DMS 273 treated with DMSO at 0.1 percent for 48 hours (cell line): ENCODE measurements at regions not wholly inside any gene's neighbourhood (a gene's known extent, or its start where the extent isn't known, plus 50 kb on each side); places are given as distances from the start of the nearest gene placed in this dataset.

ENCODE experiments used
- DNase-seq: peaks from one replicate; lab custom pipeline; 2025; lab: John Stamatoyannopoulos, UW

DNA sequence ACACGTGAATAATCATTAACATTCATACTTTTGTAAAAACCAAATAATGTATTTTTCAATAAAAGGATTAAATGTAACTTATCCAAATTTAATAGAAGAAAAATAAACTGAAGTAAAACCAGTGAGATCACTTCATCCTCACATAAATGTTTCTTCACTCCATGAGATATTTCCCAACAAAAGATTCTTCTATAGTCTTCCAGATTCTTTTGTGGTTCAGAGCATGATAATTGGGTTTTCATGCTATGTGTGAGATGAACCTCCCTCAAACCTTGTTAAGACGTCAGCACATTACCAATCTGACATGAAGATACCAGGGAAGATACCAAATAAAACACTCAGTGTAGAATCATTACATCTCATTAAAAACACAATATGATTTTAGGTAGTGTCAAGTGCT lies 62.9 kb upstream of the OXGR1 start:
- no peak for DNase-seq

DNA sequence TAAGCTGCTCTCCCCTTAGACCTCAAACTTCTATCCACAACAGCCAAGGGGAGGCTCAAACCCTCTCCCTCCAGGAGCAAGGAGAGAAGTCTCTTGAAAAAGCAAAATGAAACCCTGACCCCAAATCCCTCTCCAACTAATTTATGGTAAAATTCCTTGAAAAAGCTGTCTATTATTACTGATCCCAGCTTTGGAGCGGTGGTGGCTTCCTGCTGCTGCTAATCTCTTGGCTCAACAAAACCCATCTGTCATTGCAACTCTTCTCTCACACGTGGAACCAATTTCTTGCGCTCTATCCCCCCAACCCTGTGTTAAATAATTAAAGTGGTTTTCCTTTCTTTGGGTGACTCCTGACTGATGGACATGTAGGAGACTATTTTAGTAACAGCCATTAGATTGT lies 64.1 kb upstream of the OXGR1 start:
- DNase-seq, result peak; percentile 19

DNA sequence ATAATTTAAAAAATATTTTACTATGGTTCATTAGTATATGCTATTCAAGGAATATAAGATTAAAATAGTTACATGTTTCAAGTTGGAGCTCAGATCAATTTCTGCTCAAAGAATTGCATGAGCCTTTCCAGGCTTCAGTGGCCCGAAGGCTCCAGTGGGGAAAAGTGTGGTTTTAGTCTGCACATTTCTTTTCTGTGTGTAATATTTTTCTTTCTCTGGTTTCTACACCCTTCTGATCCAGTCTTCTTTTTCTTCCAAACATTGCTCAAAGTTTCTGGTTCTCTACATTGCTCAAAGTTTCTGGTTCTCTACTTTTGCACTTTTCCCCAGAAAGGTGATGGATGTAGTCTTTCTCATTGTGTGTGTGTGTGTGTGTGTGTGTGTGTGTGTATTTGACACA lies 64.7 kb upstream of the OXGR1 start:
- no peak for DNase-seq

DNA sequence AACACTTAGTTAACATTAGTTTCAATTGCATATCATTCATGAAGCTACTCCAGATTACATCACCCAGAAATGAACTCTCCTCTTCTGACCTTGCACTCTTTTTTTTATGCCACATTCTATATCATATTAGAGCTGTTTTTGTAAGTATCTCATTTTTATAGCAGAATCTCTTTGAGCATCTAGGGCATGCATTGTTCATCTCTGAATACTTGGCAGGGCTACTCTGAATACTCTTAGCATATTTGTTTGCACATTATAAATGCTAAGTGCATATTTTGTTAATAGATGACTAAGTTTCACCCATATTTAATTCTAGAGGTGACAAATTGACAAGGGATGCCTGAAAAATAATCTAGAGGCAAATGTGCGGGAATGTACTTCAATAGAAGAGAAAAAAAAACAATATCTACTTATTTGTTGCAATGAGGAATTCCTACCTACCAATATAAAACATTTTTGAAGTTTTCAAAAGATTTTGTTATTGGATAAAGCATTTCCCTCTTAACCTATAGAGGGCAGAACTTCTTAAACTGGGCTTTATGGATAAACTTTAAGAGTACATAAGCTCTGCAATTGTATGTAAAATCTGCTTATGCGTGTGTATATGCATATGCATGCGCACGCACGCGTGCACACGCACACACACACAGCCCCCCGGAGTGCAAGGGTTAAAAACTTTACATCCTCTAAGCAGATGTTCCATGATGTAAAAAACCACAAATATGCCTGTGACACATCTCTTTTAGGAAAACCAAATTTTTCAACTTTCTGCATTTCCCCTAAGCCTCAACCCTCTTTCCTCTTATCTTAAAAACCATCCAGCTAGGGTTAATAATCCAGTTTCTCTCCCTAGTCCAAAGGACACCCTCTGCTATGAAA lies 73.0 kb upstream of the OXGR1 start:
- no peak for DNase-seq

DNA sequence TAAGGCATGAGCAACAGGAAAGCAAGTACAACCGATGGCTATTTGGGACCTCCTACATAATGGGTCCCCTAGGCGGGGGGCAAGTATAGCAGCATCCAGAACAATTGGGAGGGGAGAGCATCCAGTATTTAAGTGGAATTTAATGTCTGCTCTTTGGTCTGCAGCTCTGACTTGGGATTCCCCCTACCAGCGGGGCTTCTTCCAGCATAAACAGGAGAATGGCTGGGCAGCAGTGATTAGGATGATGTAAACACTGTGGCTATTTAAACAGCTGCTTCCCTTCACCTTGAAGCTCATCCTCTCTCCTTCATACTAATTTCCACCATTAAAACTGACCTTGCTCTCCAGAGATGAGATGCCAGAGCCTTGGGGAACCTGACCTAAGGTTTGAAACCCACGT lies 73.9 kb upstream of the OXGR1 start:
- no peak for DNase-seq

DNA sequence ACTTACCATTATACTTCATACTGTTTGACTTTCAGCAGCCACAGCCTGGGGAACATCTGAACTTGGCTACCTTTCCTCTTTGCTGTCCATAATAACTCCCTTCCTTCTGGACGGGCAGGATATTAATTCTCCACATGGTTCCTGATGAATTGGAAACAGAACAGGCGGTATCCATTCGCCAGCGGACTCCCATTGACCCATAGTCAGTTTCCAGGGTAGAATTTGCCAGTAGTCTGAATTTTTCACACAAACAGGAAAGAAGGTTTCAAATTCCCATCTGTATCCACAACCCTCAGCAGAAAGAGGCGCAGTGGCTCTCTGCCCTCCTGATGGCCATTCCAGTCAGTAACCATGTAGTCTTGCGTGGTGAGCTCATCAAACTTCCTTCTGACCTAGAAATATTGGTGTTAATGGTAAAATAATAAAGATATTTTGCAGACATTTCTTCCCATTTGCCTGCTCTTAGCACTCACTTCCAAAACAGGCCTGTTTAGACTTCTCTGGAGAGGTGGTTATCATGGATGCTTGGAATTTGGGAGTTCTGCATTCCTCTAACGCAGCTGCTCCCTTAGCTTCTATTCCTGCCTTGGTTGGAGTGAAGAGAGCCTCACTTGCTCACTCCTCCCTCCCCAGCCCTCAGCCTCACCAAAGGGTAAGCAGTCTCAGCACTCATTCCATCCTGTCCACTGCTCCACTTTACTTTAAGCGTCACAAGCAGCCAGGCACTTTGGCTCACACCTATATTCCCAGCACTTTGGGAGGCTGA lies 75.0 kb upstream of the OXGR1 start:
- no peak for DNase-seq

DNA sequence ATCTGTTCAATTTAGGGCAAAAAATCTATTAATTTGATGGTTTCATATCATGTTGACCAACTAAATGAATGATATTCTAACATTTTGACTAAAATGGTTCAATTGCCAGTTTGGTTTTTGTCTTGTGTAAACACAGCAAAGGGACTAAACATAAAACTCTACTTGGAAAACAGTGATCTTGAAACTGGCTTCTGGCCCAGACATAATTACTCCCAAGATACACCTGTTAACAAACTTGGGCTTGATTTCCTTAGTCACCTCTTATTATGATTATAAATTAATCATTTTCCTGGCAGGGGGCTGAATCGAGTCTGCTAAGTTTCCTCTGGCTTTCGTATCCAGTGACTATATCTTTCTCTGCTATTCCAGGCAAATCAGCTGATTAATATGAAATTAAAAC lies 78.0 kb upstream of the OXGR1 start:
- DNase-seq, result no peak

DNA sequence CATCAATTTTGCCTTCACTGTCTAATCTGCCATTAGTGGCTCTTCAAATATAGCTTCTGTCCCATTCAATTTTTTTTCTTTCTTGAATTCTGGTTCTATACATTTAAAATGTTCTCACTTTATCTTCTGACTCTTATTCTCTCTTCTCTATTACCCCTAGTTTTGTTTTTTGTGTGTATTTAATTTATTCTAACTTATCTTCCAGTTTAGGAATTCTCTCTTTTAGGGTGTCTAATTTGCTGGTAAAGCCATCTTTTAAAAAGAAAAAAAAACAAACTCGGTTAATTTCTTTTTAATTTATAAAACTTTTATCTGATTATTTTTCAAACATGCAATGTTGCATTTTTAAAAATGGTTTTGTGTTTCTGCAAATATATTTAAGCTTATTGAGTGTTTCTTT lies 80.3 kb upstream of the OXGR1 start:
- DNase-seq, result no peak

DNA sequence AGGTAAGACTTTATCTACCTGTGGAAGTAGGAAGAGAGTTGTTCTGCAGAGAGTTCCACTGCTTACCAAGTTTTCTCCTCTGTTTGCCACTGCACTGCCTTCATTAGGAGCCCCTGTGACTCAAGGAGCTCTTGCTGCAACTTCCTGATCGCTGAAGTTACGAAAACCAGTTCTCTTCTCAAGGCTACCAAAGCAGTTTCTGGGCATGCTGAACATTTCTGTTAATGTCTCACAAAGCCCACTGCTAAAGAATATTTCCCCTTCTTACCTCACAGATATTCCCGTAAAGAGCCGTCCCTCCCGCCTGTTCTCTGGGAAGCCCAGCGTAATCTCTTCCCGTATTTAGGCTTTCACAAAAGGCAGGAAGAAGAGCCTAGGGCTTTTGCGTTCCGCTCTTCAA lies 82.6 kb upstream of the OXGR1 start:
- DNase-seq, result no peak

DNA sequence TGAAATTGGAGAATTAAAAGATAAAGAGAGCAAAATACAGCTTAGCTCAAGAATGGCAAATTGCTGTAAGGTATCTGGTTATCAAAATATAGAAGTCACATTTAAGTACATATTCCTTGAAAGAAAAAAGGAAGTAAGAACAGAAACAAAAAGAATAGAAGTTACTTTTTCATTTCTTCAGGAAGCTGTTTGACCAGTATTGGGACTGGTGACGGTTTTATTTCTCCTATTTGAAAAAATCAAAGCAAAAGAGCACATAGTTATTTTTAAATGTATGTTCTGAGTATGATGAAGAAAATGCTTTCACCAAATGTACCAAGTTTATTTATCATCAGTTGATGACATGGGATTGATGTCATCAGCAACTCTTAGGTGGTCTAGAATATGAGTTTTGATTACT lies 83.1 kb upstream of the OXGR1 start:
- DNase-seq, result no peak

DNA sequence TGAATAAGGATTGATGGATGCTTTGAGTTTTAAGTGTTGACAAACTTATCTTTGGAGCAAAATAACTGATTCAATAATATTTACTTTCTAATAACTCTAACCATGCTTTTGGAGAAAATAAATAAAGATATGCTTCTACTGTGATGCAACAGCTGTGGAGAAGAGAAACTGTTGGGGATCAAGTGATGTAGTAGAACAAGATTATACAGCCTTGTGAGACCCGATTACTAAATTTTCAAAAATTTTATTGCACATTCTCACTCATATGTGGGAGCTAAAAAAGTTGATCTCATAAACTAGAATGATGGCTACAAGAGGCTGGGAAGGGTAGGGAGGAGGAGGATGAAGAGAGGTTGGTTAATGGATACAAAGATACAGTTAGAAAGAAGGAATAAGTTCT lies 85.5 kb upstream of the OXGR1 start:
- no peak for DNase-seq

DNA sequence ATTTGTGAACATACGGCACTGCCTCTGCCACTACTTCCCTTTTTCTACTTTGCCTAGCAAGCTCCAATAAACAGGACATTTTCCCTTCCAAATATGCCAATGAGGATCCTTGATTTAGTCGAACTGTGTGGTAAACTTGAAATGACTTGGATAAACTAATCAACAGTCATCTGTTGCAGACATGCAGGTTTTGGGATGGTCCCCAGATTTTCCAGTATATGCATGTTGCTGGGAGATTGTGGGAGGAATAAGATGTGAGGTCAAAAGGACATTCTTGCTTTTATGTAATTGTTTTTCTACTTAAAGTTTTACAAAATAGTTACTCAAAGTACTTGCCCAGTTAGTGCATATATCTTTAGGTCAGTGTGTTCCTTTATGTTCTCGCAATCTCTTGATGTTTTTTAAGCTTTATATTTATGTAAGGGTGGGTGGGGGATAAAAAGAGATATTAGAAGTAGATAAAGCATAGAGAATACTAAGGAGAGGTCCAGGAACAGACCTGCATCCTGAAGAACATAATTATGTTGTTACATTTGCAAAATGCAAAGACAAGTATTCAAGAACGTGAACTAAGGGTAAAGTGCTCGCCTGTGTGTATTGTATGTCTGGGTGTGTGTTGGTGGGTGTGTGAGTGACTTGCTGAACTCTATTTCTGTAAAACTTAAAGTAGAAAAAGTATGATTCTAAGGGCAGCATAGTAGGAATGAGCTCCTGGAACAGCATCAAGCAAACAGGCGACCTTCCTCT lies 88.4 kb upstream of the OXGR1 start:
- no peak for DNase-seq

DNA sequence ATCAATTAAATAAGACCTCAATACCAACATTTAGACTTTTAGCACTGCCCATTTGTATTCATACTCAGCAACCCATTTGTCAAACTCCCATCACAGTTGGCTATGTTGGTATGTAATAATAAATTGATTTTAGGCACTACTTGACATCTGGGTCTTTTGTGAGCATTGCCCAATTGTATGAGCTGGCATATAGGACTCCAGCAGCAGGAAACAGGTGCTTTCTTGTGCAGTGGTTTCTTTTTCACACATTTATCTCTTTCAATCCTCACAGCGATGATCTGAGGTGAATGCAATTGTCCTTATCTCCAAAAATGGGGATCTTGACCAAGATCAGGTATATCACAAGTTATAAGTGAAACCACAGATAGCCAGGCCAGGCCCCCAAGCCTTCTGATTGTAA lies 96.9 kb upstream of the OXGR1 start:
- DNase-seq, result no peak

DNA sequence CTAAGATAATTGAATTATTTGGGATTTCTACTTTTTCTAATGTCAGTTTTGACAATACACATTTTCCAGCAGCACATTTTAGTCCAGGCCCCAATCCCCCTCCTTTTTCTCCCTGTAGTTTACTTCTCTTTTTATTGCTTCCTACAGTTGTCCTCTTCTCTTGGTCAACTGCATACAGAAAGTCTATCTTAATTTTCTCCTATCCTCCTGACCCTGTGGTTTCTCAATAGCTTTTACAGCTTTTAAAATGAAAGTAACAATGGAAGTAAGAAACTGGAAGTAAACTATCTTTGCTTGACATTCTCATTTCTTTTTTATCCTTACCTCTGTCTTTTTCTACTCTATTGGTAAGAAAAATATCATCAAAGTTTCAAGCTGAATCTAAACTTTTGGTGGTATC lies 106.5 kb upstream of the OXGR1 start:
- no peak for DNase-seq

DNA sequence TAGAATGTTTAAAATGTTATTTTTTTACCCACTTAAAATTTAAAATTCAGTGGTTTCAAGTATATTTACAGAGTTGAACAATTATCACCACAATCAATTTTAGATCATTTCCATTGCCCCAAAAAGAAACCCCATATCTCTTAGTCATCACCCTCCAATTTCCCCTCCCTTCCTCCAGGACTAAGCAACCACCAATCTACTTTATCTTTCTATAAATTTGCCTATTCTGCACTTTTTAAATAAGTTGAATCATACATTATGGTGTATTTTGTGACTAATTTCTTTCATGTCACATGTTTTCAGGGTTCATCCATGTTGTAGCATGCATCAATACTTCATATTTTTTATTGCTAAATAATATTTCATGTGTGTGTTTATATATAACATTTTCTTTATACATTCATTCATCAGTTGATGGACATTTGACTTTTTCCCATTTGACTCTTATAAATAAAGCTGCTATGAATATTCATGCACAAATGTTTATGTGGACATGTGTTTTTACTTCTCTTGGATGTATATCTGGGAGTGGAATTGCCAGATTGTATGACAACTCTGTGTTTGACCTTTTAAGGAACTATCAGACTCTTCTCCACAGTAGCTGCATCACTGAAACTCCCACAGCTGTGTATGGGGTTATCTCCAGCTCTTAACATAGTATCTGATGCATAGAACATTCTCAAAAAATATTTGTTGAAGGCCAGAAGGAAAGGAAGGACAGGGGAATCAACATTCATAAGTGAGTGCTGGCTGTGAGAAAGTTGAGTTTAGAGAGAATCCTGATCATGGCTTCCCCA lies 107.8 kb upstream of the OXGR1 start:
- DNase-seq, result no peak

DNA sequence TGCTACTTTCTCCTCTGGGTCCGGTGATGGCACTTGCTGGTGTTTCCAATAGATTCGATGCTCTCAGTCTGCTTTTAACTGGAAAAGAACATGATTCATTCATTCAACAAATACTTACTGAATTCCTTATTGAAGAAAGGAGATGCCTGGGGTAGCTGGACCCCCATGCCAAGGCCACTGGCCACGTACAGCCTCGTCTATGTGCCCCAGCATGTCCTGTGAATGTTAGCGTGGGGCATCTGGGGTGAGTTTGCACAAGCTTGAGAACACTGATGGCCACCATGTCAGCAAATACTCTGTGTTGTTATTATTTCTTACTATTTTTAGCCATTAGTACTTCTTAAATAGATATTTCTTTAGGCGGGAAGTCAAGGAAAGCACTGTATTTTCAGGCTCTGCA lies 112.0 kb upstream of the OXGR1 start:
- DNase-seq, result no peak

DNA sequence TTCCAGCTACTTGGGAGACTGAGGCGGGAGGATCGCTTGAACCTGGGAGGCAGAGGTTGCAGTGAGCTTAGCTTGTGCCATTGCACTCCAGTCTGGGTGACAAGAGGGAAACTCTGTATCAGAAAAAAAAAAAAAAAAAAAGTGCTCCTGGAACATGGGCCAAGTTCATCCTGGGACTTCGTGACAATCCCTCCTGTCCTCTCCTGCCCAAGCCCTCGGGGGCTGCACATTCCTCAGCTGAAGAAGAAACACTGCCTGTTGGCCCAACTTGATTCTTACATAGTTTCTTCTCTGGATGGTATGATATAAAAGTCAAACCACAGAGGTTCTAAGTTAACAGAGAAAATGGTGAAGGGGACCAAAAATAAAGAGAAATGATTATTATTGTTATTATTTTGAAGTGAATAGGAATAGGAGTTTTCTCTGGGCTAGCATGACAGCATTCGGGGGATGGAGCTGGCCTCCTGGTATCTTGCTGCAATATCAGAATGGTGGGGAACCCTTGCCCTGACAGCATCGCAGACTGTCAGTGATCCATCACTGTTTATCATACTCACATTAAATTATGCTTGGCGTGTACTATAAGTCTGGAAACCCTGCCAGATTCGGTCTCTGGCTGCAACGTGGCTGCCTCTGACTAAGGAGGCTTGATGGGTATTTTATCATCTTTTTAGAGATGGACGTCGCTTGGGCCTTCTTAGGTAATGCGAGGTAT lies 113.7 kb upstream of the OXGR1 start:
- no peak for DNase-seq

DNA sequence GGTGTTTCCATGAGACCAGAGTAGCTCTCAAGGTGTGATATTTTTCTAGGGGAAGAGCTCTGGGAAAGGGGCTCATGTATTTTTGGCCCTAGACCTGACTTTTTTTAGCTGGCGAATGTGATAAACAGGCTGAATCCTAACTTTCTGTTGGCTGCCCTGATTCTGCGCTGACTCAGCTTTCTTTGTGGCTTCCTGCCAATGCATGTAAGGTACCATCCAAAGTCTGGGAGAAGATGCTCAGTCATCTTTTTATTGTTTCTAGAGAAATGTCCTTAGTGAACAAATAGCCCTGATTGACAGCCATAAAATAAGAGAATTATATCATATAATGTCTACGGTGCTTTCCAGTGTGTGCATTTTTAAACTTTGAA lies 113.6 kb upstream of the MBNL2 start:
- no peak for DNase-seq

DNA sequence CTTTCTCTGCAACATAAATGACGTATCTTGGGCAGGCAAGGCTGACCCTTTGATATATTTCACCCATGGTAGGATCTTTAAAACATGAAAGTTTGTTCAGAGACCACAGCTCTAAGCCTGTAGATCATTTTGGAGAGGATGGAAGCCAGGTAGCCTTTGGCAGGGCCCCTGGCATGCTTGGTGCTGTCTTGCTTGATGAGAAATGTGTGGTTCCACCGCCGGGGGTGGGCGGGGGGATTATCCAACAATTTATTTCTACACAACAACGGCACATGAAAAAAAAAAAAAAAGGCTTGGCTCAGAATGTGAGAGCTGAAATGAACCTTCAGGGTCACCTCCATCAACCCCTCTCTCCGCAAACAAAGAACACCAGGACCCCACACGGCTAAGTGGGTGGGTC lies 112.9 kb upstream of the MBNL2 start:
- no peak for DNase-seq

DNA sequence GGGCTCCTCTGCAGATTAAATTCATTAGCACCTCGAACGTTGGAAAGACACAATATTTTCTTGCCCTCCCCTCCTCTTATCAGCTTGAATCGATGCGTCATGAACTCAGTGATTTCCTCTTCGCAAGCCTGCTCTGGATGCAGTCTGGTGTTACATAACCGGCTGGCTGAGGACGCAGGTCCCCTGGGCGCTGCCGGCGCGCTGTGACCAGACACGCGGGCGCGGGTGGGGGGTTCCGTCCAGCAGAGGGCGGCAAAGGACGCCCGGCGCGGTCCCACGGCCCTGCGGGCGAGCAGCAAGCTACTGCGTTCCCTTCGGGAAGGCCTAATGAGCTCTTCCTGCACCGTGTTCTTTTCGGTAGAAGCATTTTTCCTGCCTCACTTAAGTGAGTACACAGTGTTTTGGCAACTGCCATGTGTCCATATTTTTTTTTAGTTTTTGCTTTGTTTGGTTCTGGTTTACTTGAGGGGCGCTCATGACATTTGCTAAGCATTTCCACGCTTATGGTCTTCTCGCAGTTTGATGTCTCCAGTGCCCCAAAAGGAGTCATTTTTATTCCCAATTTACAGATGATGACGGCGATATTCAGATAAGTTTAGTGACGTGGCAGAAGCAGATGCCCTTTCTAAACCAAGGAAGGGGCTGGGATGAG lies 112.2 kb upstream of the MBNL2 start:
- DNase-seq, result peak; percentile 23

DNA sequence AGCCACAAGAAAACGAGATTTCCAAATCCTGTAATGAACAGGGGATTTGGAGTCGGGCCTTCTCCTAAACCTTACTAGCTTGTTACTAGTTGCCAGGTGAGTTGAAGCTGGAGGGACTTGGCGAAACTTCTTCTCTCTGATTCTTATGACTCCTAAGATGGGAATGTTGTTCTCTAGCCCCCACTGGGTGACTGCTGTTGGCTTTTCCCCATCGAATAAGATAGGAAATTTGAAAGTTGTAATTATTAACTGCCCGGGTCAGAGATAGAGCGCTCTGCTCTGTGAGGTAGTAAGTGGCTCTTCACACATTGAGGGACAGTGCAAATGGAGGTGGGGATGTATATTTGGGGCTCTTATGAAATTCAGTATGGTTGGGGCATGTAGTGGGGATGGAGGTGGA lies 111.2 kb upstream of the MBNL2 start:
- no peak for DNase-seq
